Fibroblast of lung (primary cell): ENCODE measurements at regions not wholly inside any gene's neighbourhood (a gene's known extent, or its start where the extent isn't known, plus 50 kb on each side); places are given as distances from the start of the nearest gene placed in this dataset.

ENCODE experiments used
- DNase-seq, 2 donors: peaks; one replicate each; pipeline versions ENCODE4 v3.0.0 to v3.0.0-alpha.2; 2010; ENCODE audit warnings: low read depth in 2 of 2
- H2AFZ ChIP-seq: 2 replicates; pipeline ENCODE4 v1.5.1; 2012; ENCODE audit warnings: low read length, control low read depth, inconsistent platforms
- H3K27ac ChIP-seq: 2 replicates; pipeline ENCODE4 v1.5.1; 2011; ENCODE audit warnings: low read length, control low read depth; ENCODE audit not compliant: insufficient read depth
- H3K27me3 ChIP-seq: 2 replicates; pipeline ENCODE4 v1.5.1; 2011; ENCODE audit warnings: mild to moderate bottlenecking, low read length; ENCODE audit not compliant: control insufficient read depth, insufficient read depth
- H3K36me3 ChIP-seq: 2 replicates; pipeline ENCODE4 v1.5.1; 2011; ENCODE audit warnings: low read length; ENCODE audit not compliant: control insufficient read depth, insufficient read depth
- H3K4me1 ChIP-seq: 2 replicates; pipeline ENCODE4 v1.5.1; 2011; ENCODE audit warnings: low read length; ENCODE audit not compliant: control insufficient read depth, insufficient read depth; ENCODE audit errors: extremely low read depth
- H3K4me2 ChIP-seq: 2 replicates; pipeline ENCODE4 v1.5.1; 2011; ENCODE audit warnings: low read length, control low read depth; ENCODE audit not compliant: insufficient read depth; ENCODE audit errors: extremely low read depth
- H3K4me3 ChIP-seq, 4 experiments: fragments of 200-600 bp in 1 of 4; sonication (generic) in 1 of 4; replicated peaks in 1 of 4; 2 replicates each; pipeline ENCODE4 v1.5.1; 2011 to 2016; ENCODE audit warnings: low read length in 4 of 4, low read depth in 3 of 4, mild to moderate bottlenecking in 3 of 4, control low read depth in 2 of 4, inconsistent platforms in 1 of 4, mixed read lengths in 1 of 4; ENCODE audit not compliant: insufficient read depth in 1 of 4; ENCODE audit errors: control extremely low read depth in 1 of 4
- H3K79me2 ChIP-seq: 2 replicates; pipeline ENCODE4 v1.5.1; 2012; ENCODE audit warnings: mild to moderate bottlenecking, low read length, inconsistent platforms; ENCODE audit not compliant: control insufficient read depth, insufficient read depth
- H3K9ac ChIP-seq: 2 replicates; pipeline ENCODE4 v1.5.1; 2011; ENCODE audit warnings: mild to moderate bottlenecking, low read length, control low read depth; ENCODE audit not compliant: insufficient read depth
- H3K9me3 ChIP-seq: 2 replicates; pipeline ENCODE4 v1.5.1; 2012; ENCODE audit warnings: low read depth, low read length; ENCODE audit not compliant: control insufficient read depth, insufficient read depth
- H4K20me1 ChIP-seq: 2 replicates; pipeline ENCODE4 v1.5.1; 2011; ENCODE audit warnings: low read length; ENCODE audit not compliant: control insufficient read depth, insufficient read depth; ENCODE audit errors: extremely low read depth
- EZH2 ChIP-seq: IDR thresholded peaks from 2 replicates; pipeline ENCODE4 v1.5.1; 2012; ENCODE audit warnings: low read length, control low read depth, mild to moderate bottlenecking; ENCODE audit errors: missing control alignments
- TF ChIP-seq, protein P1 (sequence below), 2 donors: IDR thresholded peaks in 1 of 2; conservative IDR thresholded peaks in 1 of 2; 1 replicate in 1 of 2; 2 replicates in 1 of 2; pipeline ENCODE4 v1.5.1; 2011 to 2012; ENCODE audit warnings: low read length in 2 of 2, control low read depth in 1 of 2, inconsistent platforms in 1 of 2, low read depth in 1 of 2, mild to moderate bottlenecking in 1 of 2

DNA sequence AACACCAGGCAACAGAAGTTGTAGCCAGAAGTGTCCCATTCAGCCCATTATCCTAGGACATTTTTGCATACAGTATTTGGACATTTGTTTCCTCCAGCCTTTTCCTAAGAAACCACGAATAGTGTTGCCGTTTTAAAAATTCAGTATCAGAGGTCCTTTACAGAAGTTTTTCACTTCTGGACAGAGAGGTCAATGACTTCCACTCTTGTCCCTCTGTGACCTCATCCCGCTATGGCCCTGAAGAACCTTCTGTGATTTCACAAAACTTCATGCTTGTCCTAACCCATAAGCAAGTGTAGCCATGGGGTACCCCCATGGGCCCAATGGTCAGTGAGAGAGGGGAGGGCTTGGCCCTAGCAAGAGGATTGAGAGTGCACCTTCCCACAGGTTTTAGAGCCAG is 364.8 kb downstream of the TNS3 start:
- DNase-seq, result no peak
- no peaks in the 10 kb centered on the region for H3K9me3 ChIP-seq
- H3K9ac ChIP-seq, result no peak overlapping the region
- no peak overlapping the region for H3K4me2 ChIP-seq
- no peaks in the 10 kb centered on the region for H4K20me1 ChIP-seq
- no peak for TF ChIP-seq EZH2
- TF ChIP-seq, protein P1, sequence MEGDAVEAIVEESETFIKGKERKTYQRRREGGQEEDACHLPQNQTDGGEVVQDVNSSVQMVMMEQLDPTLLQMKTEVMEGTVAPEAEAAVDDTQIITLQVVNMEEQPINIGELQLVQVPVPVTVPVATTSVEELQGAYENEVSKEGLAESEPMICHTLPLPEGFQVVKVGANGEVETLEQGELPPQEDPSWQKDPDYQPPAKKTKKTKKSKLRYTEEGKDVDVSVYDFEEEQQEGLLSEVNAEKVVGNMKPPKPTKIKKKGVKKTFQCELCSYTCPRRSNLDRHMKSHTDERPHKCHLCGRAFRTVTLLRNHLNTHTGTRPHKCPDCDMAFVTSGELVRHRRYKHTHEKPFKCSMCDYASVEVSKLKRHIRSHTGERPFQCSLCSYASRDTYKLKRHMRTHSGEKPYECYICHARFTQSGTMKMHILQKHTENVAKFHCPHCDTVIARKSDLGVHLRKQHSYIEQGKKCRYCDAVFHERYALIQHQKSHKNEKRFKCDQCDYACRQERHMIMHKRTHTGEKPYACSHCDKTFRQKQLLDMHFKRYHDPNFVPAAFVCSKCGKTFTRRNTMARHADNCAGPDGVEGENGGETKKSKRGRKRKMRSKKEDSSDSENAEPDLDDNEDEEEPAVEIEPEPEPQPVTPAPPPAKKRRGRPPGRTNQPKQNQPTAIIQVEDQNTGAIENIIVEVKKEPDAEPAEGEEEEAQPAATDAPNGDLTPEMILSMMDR (conservative IDR thresholded peaks at IDR 0.05 in 1 of 2, IDR thresholded peaks at IDR 0.05 in 1 of 2; ENCODE audit: low read depth in 1 of 2, low read length in 2 of 2), result no peak
- no peaks in the 10 kb centered on the region for H3K36me3 ChIP-seq
- no peak overlapping the region for H2AFZ ChIP-seq
- no peaks in the 10 kb centered on the region for H3K4me1 ChIP-seq
- H3K79me2 ChIP-seq, result no peaks in the 10 kb centered on the region
- peaks cover 16% of the 10 kb centered on the region for H3K27me3 ChIP-seq
- H3K27ac ChIP-seq, result no peak overlapping the region
- H3K4me3 ChIP-seq, result no peak overlapping the region

DNA sequence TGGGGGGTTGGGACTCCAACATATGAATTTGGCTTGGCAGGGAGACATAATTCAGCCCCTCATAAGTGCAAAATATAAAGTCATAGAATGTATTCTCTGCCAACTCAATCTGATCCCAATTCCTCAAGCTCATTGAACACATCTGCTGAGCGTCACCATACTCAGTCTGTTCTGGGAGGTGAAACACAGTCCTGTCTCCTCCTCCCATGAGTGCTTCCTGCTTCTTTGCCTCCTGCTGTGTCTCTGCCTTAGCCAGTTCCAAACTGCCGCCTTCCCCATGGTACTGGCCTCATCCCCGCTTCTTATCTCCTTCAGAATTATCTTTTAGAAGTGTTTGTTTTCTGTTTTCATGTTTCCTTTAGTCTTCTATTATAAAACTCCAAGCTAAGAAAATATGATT is 365.5 kb downstream of the TNS3 start:
- H3K79me2 ChIP-seq, result no peaks in the 10 kb centered on the region
- H3K9ac ChIP-seq, result no peak overlapping the region
- H3K4me1 ChIP-seq, result no peaks in the 10 kb centered on the region
- no peak overlapping the region for H3K4me2 ChIP-seq
- no peak overlapping the region for H3K27ac ChIP-seq
- H3K36me3 ChIP-seq, result no peaks in the 10 kb centered on the region
- no peak for TF ChIP-seq EZH2
- TF ChIP-seq, protein P1 (conservative IDR thresholded peaks at IDR 0.05 in 1 of 2, IDR thresholded peaks at IDR 0.05 in 1 of 2; ENCODE audit: low read depth in 1 of 2, low read length in 2 of 2), result no peak
- H3K4me3 ChIP-seq, result no peak overlapping the region
- no peaks in the 10 kb centered on the region for H4K20me1 ChIP-seq
- no peaks in the 10 kb centered on the region for H3K9me3 ChIP-seq
- peaks cover 19% of the 10 kb centered on the region for H3K27me3 ChIP-seq
- H2AFZ ChIP-seq, result no peak overlapping the region
- DNase-seq, result no peak

DNA sequence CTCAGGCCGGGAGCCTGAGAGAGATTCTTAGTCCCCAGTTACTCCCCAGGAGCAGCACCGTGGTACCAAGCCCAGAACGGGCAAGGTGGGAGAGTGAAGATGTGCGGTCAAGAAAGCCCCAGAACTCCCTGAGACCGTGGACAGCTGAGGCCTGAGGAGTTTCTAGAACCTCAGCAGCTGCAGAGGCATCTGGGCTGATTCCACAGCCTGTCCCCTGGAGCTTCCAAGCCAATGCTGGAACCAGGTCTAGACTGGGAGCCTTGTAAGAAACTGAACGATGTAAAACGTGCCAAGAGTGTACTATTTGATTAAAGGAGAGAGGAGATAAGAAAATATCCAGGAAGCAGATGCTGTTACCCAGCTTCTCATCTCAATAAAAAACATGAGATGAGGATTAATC is 366.3 kb downstream of the TNS3 start:
- no peaks in the 10 kb centered on the region for H3K79me2 ChIP-seq
- H2AFZ ChIP-seq, result no peak overlapping the region
- no peak overlapping the region for H3K4me3 ChIP-seq
- H3K9me3 ChIP-seq, result no peaks in the 10 kb centered on the region
- H3K27ac ChIP-seq, result no peak overlapping the region
- no peaks in the 10 kb centered on the region for H4K20me1 ChIP-seq
- no peak overlapping the region for H3K4me2 ChIP-seq
- no peaks in the 10 kb centered on the region for H3K4me1 ChIP-seq
- TF ChIP-seq, protein P1 (conservative IDR thresholded peaks at IDR 0.05 in 1 of 2, IDR thresholded peaks at IDR 0.05 in 1 of 2; ENCODE audit: low read depth in 1 of 2, low read length in 2 of 2), result no peak
- TF ChIP-seq EZH2, result no peak
- peaks cover 23% of the 10 kb centered on the region for H3K27me3 ChIP-seq
- DNase-seq, result no peak
- H3K9ac ChIP-seq, result no peak overlapping the region
- no peaks in the 10 kb centered on the region for H3K36me3 ChIP-seq
